ENCODE measurements at regions not wholly inside any gene's neighbourhood (a gene's known extent, or its start where the extent isn't known, plus 50 kb on each side); places are given as distances from the start of the nearest gene placed in this dataset.
A peak's percentile ranks its signal among the peaks of the same experiment; 100 is the strongest.

GRCh38 chr18:68623342-68623741 lies 91.6 kb downstream of the TMX3 start:
- Histone ChIP-seq H3K27me3 (ENCODE audit: control insufficient read depth, insufficient read depth, low read length) (no peaks in the 10 kb centered on the region), H3K4me3 (ENCODE audit: low read depth, low read length) (no peak overlapping the region), H3K36me3 (ENCODE audit: control insufficient read depth, insufficient read depth, low read length) (no peaks in the 10 kb centered on the region)
- CTCF ChIA-PET: interaction anchor here (0.8 to 1.2 kb wide), 5 partner anchors 10 to 1382 kb away, joined by 3 to 4 read pairs (median 3); no protein-coding TSS in a partner anchor
- TF ChIP-seq CTCF (IDR thresholded peaks at IDR 0.05; ENCODE audit: insufficient read depth, low read depth, low read length): peak; percentile 86
- POLR2A ChIA-PET: no interaction called here
- peak; percentile 9 for DNase-seq (ENCODE audit: low read depth)

- Histone ChIP-seq H3K27me3 (ENCODE audit: control insufficient read depth, insufficient read depth, low read length) (no peaks in the 10 kb centered on the region), H3K36me3 (ENCODE audit: control insufficient read depth, insufficient read depth, low read length) (no peaks in the 10 kb centered on the region), H3K4me3 (ENCODE audit: low read depth, low read length) (no peak overlapping the region)
- no peak for TF ChIP-seq CTCF (IDR thresholded peaks at IDR 0.05; ENCODE audit: insufficient read depth, low read depth, low read length)
- ChIA-PET POLR2A (no interaction called here), CTCF (interaction anchor here (0.8 kb wide), 1 partner anchor 113 kb away, joined by 3 read pairs; no protein-coding TSS in a partner anchor)
- DNase-seq (ENCODE audit: low read depth): no peak
These were observed 103.6 kb downstream of the TMX3 start for GRCh38 chr18:68611311-68611710.

- H3K36me3 ChIP-seq (ENCODE audit: control insufficient read depth, insufficient read depth, low read length): no peaks in the 10 kb centered on the region
- ChIA-PET CTCF (no interaction called here), POLR2A (no interaction called here)
These were observed 105.9 kb downstream of the TMX3 start for GRCh38 chr18:68608851-68609490.

GRCh38 chr18:68607852-68608251 lies 107.1 kb downstream of the TMX3 start:
- no peaks in the 10 kb centered on the region for H3K36me3 ChIP-seq (ENCODE audit: control insufficient read depth, insufficient read depth, low read length)
- H3K4me3 ChIP-seq (ENCODE audit: low read depth, low read length): no peak overlapping the region
- CTCF ChIA-PET: no interaction called here
- TF ChIP-seq CTCF (IDR thresholded peaks at IDR 0.05; ENCODE audit: insufficient read depth, low read depth, low read length): no peak
- POLR2A ChIA-PET: no interaction called here
- no peaks in the 10 kb centered on the region for H3K27me3 ChIP-seq (ENCODE audit: control insufficient read depth, insufficient read depth, low read length)
- DNase-seq (ENCODE audit: low read depth): no peak

More at GRCh38 chr18:68608851-68609490, 105.9 kb downstream of the TMX3 start:
- Histone ChIP-seq H3K4me3 (ENCODE audit: low read depth, low read length) (no peak overlapping the region), H3K27me3 (ENCODE audit: control insufficient read depth, insufficient read depth, low read length) (no peaks in the 10 kb centered on the region)
- DNase-seq (ENCODE audit: low read depth): no peak
- TF ChIP-seq CTCF (IDR thresholded peaks at IDR 0.05; ENCODE audit: insufficient read depth, low read depth, low read length): no peak

- Histone ChIP-seq H3K36me3 (ENCODE audit: control insufficient read depth, insufficient read depth, low read length) (no peaks in the 10 kb centered on the region), H3K4me3 (ENCODE audit: low read depth, low read length) (no peak overlapping the region), H3K27me3 (ENCODE audit: control insufficient read depth, insufficient read depth, low read length) (no peaks in the 10 kb centered on the region)
- ChIA-PET POLR2A (no interaction called here), CTCF (interaction anchor here (1.0 kb wide), 1 partner anchor 10 kb away, joined by 4 read pairs; no protein-coding TSS in a partner anchor)
- peak; percentile 20 for DNase-seq (ENCODE audit: low read depth)
- TF ChIP-seq CTCF (IDR thresholded peaks at IDR 0.05; ENCODE audit: insufficient read depth, low read depth, low read length): no peak
These were observed 110.7 kb downstream of the TMX3 start for GRCh38 chr18:68604256-68604655.
